H1 (cell line): ENCODE measurements at regions not wholly inside any gene's neighbourhood (a gene's known extent, or its start where the extent isn't known, plus 50 kb on each side); places are given as distances from the start of the nearest gene placed in this dataset.

Source experiments
- EZH2 ChIP-seq: fragments of 200-600 bp; sonication (generic); IDR thresholded peaks from 2 replicates; pipeline ENCODE4 v1.7.1; 2012; ENCODE audit warnings: low read depth, mild to moderate bottlenecking, moderate library complexity, low read length, inconsistent platforms; ENCODE audit not compliant: severe bottlenecking
- POLR2A ChIP-seq, 2 experiments: IDR thresholded peaks; 1 replicate in 1 of 2; 2 replicates in 1 of 2; pipeline ENCODE4 v1.6.1; 2011; ENCODE audit warnings: low read depth in 2 of 2, low read length in 2 of 2, mild to moderate bottlenecking in 2 of 2; ENCODE audit errors: control extremely low read depth in 1 of 2
- POLR2AphosphoS5 ChIP-seq: IDR thresholded peaks from 2 replicates; pipeline ENCODE4 v1.6.1; 2011; ENCODE audit warnings: low read depth, low read length
- YY1 ChIP-seq: IDR thresholded peaks from 2 replicates; pipeline ENCODE4 v1.6.1; 2011; ENCODE audit warnings: low read depth, mild to moderate bottlenecking, low read length
- TF ChIP-seq, protein P1 (sequence below), 3 experiments: IDR thresholded peaks; 1 replicate in 2 of 3; 2 replicates in 1 of 3; pipeline versions ENCODE4 v1.5.1 to v1.6.1; 2011; ENCODE audit warnings: low read length in 3 of 3, mild to moderate bottlenecking in 3 of 3, inconsistent platforms in 2 of 3, low read depth in 1 of 3, moderate library complexity in 1 of 3; ENCODE audit not compliant: insufficient read depth in 1 of 3; ENCODE audit errors: control extremely low read depth in 1 of 3
- TF ChIP-seq, protein P2 (sequence below): IDR thresholded peaks from 2 replicates; pipeline ENCODE4 v1.6.1; 2012; ENCODE audit warnings: inconsistent platforms

DNA sequence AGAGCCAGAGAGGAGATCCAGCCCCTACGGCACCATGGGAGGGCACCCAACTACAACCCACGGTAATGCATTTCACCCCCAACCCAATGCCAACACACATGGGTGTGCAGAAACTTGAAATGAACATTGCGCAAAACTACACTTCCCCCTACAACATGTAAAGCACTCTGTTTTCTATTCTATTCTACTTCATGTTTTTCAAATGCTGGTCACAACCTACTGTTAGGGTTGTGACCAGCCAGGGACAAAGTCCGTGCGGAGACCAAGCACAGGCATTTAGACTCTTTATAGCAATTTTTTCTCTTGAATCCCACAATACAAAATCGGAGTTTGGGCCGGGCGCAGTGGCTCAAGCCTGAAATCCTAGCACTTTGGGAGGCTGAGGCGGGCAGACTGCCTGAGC is 90.6 kb downstream of the MRPL14 start:
- TF ChIP-seq POLR2A (IDR thresholded peaks at IDR 0.05; ENCODE audit: control extremely low read depth in 1 of 2, low read depth in 2 of 2, low read length in 2 of 2) = no peak
- TF ChIP-seq, protein P1, sequence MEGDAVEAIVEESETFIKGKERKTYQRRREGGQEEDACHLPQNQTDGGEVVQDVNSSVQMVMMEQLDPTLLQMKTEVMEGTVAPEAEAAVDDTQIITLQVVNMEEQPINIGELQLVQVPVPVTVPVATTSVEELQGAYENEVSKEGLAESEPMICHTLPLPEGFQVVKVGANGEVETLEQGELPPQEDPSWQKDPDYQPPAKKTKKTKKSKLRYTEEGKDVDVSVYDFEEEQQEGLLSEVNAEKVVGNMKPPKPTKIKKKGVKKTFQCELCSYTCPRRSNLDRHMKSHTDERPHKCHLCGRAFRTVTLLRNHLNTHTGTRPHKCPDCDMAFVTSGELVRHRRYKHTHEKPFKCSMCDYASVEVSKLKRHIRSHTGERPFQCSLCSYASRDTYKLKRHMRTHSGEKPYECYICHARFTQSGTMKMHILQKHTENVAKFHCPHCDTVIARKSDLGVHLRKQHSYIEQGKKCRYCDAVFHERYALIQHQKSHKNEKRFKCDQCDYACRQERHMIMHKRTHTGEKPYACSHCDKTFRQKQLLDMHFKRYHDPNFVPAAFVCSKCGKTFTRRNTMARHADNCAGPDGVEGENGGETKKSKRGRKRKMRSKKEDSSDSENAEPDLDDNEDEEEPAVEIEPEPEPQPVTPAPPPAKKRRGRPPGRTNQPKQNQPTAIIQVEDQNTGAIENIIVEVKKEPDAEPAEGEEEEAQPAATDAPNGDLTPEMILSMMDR (IDR thresholded peaks at IDR 0.05; ENCODE audit: control extremely low read depth in 1 of 3, insufficient read depth in 1 of 3, low read depth in 1 of 3, low read length in 3 of 3) = no peak
- TF ChIP-seq, protein P2, sequence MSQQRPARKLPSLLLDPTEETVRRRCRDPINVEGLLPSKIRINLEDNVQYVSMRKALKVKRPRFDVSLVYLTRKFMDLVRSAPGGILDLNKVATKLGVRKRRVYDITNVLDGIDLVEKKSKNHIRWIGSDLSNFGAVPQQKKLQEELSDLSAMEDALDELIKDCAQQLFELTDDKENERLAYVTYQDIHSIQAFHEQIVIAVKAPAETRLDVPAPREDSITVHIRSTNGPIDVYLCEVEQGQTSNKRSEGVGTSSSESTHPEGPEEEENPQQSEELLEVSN = no peak
- no peak for TF ChIP-seq POLR2AphosphoS5
- no peak for TF ChIP-seq EZH2
- TF ChIP-seq YY1 = no peak
